HUES48 (cell line): ENCODE measurements at regions not wholly inside any gene's neighbourhood (a gene's known extent, or its start where the extent isn't known, plus 50 kb on each side); places are given as distances from the start of the nearest gene placed in this dataset.
A peak's percentile ranks its signal among the peaks of the same experiment; 100 is the strongest.
"Not testable (repeated sequence)": the region's sequence is repeated elsewhere in the genome, so short reads cannot be mapped to it uniquely, and the experiment has no call there.

Source experiments
- H3K27ac ChIP-seq: one replicate; pipeline ENCODE4 v1.7.0; 2013; ENCODE audit warnings: low read depth, low read length, inconsistent platforms
- H3K27me3 ChIP-seq: 2 replicates; pipeline ENCODE4 v1.6.1; 2013; ENCODE audit warnings: mild to moderate bottlenecking, low read length; ENCODE audit not compliant: control insufficient read depth, insufficient read depth
- H3K36me3 ChIP-seq: 2 replicates; pipeline ENCODE4 v1.6.1; 2013; ENCODE audit warnings: low read length; ENCODE audit not compliant: control insufficient read depth, insufficient read depth
- H3K4me1 ChIP-seq: 2 replicates; pipeline ENCODE4 v1.6.1; 2013; ENCODE audit warnings: mild to moderate bottlenecking, low read length; ENCODE audit not compliant: control insufficient read depth, insufficient read depth
- H3K4me3 ChIP-seq: 2 replicates; pipeline ENCODE4 v1.5.1; 2013; ENCODE audit warnings: mild to moderate bottlenecking, low read depth, low read length
- H3K9ac ChIP-seq: 2 replicates; pipeline ENCODE4 v1.6.1; 2013; ENCODE audit warnings: mild to moderate bottlenecking, low read depth, low read length, moderate library complexity
- H3K9me3 ChIP-seq: 2 replicates; pipeline ENCODE4 v1.6.1; 2013; ENCODE audit warnings: low read length; ENCODE audit not compliant: control insufficient read depth, insufficient read depth

- H3K36me3 ChIP-seq: no peaks in the 10 kb centered on the region
- H3K27ac ChIP-seq: no peak overlapping the region
- no peak overlapping the region for H3K4me3 ChIP-seq
- H3K4me1 ChIP-seq: peaks cover 29% of the 10 kb centered on the region
- H3K9me3 ChIP-seq: no peaks in the 10 kb centered on the region
- no peak overlapping the region for H3K9ac ChIP-seq
- H3K27me3 ChIP-seq: no peaks in the 10 kb centered on the region
Measured at GRCh38 chr10:28765641-28766040, 88.3 kb downstream of the BAMBI start.

- Histone ChIP-seq H3K9me3 (no peaks in the 10 kb centered on the region; the same call in 1 of the 2 replicates), H3K27ac (no peak overlapping the region), H3K27me3 (no peaks in the 10 kb centered on the region), H3K4me3 (no peak overlapping the region), H3K9ac (0 out of 2 replicates have a peak overlapping the region, but pooled peaks have one; percentile 10), H3K36me3 (no peaks in the 10 kb centered on the region), H3K4me1 (peaks cover 10% of the 10 kb centered on the region)
Measured at GRCh38 chr10:28768227-28768626, 90.9 kb downstream of the BAMBI start.

- Histone ChIP-seq H3K27ac (no peak overlapping the region), H3K9me3 (no peaks in the 10 kb centered on the region; the same call in 1 of the 2 replicates), H3K27me3 (no peaks in the 10 kb centered on the region), H3K4me3 (no peak overlapping the region), H3K36me3 (no peaks in the 10 kb centered on the region), H3K4me1 (peaks cover under 1% of the 10 kb centered on the region), H3K9ac (no peak overlapping the region)
Measured at GRCh38 chr10:28769091-28769604, 91.8 kb downstream of the BAMBI start.

GRCh38 chr10:28771580-28772090, 94.3 kb downstream of the BAMBI start:
- H3K36me3 ChIP-seq, H3K4me3 ChIP-seq, H3K27me3 ChIP-seq, H3K27ac ChIP-seq, H3K9ac ChIP-seq, H3K9me3 ChIP-seq, H3K4me1 ChIP-seq: not testable (repeated sequence)

- no peaks in the 10 kb centered on the region for H3K4me1 ChIP-seq
- no peak overlapping the region for H3K4me3 ChIP-seq
- H3K27ac ChIP-seq: no peak overlapping the region
- no peaks in the 10 kb centered on the region for H3K27me3 ChIP-seq
- H3K9ac ChIP-seq: no peak overlapping the region
- no peaks in the 10 kb centered on the region for H3K36me3 ChIP-seq
- no peaks in the 10 kb centered on the region; the same call in 1 of the 2 replicates for H3K9me3 ChIP-seq
Measured at GRCh38 chr10:28774051-28774995, 97.0 kb downstream of the BAMBI start.

GRCh38 chr10:28775773-28776172, 98.5 kb downstream of the BAMBI start:
- no peaks in the 10 kb centered on the region for H3K36me3 ChIP-seq
- no peaks in the 10 kb centered on the region for H3K27me3 ChIP-seq

GRCh38 chr10:28776519-28776918, 99.2 kb downstream of the BAMBI start:
- Histone ChIP-seq H3K9me3 (no peaks in the 10 kb centered on the region), H3K4me1 (no peaks in the 10 kb centered on the region), H3K4me3 (no peak overlapping the region), H3K36me3 (no peaks in the 10 kb centered on the region), H3K27me3 (no peaks in the 10 kb centered on the region), H3K9ac (no peak overlapping the region), H3K27ac (no peak overlapping the region)

More at GRCh38 chr10:28775773-28776172, 98.5 kb downstream of the BAMBI start:
- no peak overlapping the region for H3K4me3 ChIP-seq
- no peak overlapping the region for H3K27ac ChIP-seq
- no peaks in the 10 kb centered on the region for H3K4me1 ChIP-seq
- no peak overlapping the region for H3K9ac ChIP-seq
- H3K9me3 ChIP-seq: no peaks in the 10 kb centered on the region; the same call in 1 of the 2 replicates

GRCh38 chr10:28777911-28778310, 100.6 kb downstream of the BAMBI start:
- H3K4me3 ChIP-seq: no peak overlapping the region
- no peaks in the 10 kb centered on the region for H3K36me3 ChIP-seq
- H3K9me3 ChIP-seq: no peaks in the 10 kb centered on the region
- H3K4me1 ChIP-seq: no peaks in the 10 kb centered on the region
- H3K27me3 ChIP-seq: no peaks in the 10 kb centered on the region
- H3K9ac ChIP-seq: no peak overlapping the region
- H3K27ac ChIP-seq: no peak overlapping the region

GRCh38 chr10:28778524-28778923, 101.2 kb downstream of the BAMBI start:
- Histone ChIP-seq H3K27ac (no peak overlapping the region), H3K9ac (no peak overlapping the region), H3K36me3 (no peaks in the 10 kb centered on the region), H3K9me3 (no peaks in the 10 kb centered on the region), H3K4me3 (no peak overlapping the region), H3K4me1 (no peaks in the 10 kb centered on the region), H3K27me3 (no peaks in the 10 kb centered on the region)

- Histone ChIP-seq H3K9me3 (no peaks in the 10 kb centered on the region), H3K27ac (no peak overlapping the region), H3K4me3 (no peak overlapping the region), H3K4me1 (peaks cover 5% of the 10 kb centered on the region), H3K9ac (no peak overlapping the region), H3K27me3 (peaks cover 7% of the 10 kb centered on the region; the same call in 1 of the 2 replicates), H3K36me3 (no peaks in the 10 kb centered on the region)
Measured at GRCh38 chr10:28781296-28781695, 104.0 kb downstream of the BAMBI start.

- Histone ChIP-seq H3K27me3 (peaks cover 7% of the 10 kb centered on the region; the same call in 1 of the 2 replicates), H3K9ac (no peak overlapping the region), H3K4me3 (no peak overlapping the region), H3K9me3 (no peaks in the 10 kb centered on the region), H3K36me3 (no peaks in the 10 kb centered on the region), H3K27ac (no peak overlapping the region), H3K4me1 (peaks cover 5% of the 10 kb centered on the region)
Measured at GRCh38 chr10:28783087-28783486, 105.8 kb downstream of the BAMBI start.
